ENCODE measurements at regions not wholly inside any gene's neighbourhood (a gene's known extent, or its start where the extent isn't known, plus 50 kb on each side); places are given as distances from the start of the nearest gene placed in this dataset.

DNA sequence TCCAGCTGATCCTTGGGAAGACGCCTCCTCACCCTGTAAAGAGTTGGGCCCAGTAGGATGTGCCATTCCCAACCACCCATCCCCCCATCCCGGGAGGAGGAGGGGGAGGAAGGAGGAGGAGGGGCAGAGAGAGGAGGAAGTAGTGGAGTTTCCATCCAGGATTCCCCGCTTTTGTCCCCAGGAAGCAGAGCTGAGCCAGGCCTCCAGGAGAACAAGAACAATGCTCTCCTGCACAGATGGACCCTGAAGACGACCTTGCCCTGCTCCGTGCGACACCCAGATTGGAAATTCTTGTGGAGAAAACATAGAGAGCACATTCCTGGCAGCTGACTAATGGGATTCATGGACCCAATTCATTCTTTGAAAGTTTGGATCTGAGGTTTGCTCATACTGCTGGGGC is 132.3 kb upstream of the CRY1 start:
- DNase-seq: no peak

- no peak for DNase-seq
Observed at GRCh38 chr12:107226126-107226525, 132.8 kb upstream of the CRY1 start.

GRCh38 chr12:107228076-107228475 is 134.7 kb upstream of the CRY1 start:
- no peak for DNase-seq

DNA sequence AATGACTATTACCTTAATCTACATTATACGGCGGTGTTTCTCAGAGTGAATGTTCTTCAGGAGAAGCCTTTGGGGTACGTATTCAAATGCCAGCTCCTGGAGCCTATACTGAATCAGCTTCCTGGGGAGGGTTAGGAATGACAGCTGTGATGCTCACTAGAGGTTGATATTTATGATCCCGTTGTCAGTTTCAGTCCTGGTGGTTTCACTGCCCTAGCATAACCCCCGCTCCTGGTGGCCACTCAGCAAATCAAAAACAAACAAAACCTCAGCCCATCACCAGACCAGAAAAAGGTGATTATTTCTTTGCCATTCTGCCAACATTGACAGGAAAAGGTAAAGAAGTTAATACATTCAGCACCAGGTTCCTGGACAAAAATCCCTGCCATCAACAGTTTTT is 136.5 kb upstream of the CRY1 start:
- DNase-seq: no peak

GRCh38 chr12:107231303-107231702 is 138.0 kb upstream of the CRY1 start:
- no peak for DNase-seq

DNA sequence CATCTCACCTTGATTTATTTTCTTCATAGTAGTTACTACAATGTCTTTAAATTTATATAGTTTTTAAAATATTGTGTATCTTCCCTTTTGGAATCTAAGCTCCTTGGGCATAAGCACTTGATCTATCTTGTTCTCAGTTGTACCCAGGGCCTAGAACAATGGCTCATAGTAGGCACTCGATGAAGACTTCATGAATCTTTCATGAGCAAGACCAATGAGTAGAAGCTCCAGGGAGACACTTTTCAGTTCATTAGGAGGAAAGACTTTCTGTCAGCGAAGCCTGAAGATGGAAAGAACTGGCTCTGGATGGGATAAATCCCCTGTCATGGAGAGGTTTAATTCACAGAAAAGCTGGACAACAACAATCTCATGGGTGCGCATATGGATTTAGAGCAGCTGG is 140.2 kb upstream of the CRY1 start:
- no peak for DNase-seq

DNA sequence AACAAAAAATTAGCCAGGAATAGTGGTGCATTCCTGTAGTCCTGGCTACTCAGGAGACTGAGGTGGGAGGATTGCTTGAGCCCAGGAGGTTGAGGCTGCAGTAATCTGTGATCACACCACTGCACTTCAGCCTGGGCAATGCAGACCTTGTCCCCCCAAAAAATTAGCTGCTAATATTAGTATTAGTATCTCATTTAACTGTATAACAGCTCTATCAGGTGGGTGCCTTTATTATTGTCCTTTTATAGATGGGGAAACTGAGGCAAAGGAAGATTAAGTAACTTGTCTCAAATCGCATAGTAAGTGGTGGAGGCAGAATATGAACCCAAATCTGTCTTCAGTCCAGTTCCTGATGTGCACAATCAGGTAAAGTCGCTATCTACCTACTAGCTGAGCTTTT is 142.3 kb upstream of the CRY1 start:
- no peak for DNase-seq

GRCh38 chr12:107236824-107237511 is 143.6 kb upstream of the CRY1 start:
- no peak for DNase-seq

- no peak for DNase-seq
Observed at GRCh38 chr12:107238296-107238695, 144.9 kb upstream of the CRY1 start.

DNA sequence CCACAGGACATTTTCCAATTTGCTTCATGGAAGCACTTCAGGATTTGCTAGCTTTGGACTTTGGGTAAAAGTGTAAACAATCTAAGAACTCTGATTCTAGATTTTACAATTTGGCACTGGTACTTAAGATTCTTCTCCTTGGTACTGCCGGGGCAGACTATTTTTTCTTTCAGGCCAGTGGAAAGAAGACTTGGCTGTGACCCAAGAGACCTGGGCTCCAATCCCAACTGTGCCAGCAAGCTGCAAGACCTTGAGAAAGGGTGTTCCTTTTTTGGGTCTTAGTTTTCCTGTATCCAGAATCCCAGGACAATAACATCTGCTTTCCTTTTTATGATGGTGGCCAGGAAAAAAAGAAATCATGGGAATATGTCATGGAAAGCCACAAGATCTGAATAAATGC is 148.1 kb upstream of the CRY1 start:
- DNase-seq: no peak

GRCh38 chr12:107242189-107242588 is 148.8 kb upstream of the CRY1 start:
- DNase-seq: no peak

DNA sequence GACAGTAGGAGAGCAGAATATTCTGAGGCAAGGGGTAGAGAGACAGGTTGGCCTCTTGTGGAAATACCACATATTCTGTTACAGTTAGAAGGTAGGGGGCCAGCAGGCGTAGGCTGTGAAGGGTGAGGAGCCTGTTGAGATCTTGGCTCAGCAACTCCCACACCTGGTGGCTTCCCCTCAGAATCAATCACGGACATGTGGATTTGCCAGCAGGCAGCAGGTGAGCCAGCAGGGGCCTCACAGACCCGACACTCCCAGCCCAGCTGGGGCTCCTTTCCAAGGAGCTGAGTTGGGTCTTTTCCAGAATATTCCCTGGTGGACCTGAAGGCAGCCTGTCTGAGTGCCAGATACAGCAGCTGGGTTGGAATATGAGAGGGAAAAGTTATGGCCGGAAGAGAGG is 150.0 kb upstream of the CRY1 start:
- no peak for DNase-seq

- no peak for DNase-seq
Observed at GRCh38 chr12:107244584-107244983, 151.2 kb upstream of the CRY1 start.

GRCh38 chr12:107247650-107248049 is 154.3 kb upstream of the CRY1 start:
- DNase-seq: no peak

DNA sequence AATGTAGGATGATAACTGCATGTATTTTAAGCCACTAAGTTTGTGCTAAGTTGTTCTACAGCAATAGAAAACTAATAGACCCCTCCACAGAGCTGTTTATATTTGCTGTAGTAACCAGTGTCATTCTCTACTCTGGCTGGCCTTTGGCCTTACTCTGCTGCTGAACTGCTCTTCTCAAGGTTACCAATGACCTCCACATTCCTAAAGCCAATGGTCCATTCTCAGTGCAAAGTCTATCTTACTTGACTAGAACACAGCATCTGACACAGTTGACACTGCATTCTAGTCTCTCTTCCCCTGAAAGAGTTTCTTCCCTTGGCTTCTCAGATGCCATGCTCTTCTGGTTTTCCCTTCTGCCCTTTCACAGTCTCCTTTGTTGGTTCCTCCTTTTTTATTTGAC is 154.8 kb upstream of the CRY1 start:
- DNase-seq: no peak

GRCh38 chr12:107251288-107251687 is 157.9 kb upstream of the CRY1 start:
- no peak for DNase-seq

GRCh38 chr12:107253361-107253760 is 160.0 kb upstream of the CRY1 start:
- DNase-seq: no peak

DNA sequence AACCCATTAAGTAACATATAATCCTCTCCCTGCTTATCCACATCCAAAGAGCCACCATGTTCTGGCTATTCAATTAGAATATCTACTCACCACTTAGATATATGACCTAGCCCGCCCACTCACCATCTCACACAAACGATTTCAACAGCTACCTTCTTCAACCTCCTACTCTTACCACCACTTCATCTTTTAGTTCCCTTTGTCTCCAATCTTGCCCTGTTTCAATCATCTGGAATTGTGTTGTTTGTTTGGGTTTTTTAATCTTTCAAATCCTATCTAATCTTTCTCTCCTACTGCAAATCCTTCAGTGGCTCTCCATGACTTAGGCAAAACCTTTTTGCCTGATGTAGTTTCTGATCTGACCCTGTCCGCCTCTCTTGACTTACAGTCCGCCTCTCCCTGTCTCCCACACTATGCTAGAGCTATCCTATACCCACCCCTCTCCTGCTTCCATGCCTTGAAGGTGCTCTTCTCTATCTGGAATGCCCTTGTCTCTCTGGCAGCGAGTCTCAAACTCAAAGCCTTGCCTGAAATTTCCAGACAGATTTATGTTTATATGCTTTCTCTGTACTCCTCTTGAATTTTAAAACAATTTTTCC is 161.0 kb upstream of the CRY1 start:
- no peak for DNase-seq

DNA sequence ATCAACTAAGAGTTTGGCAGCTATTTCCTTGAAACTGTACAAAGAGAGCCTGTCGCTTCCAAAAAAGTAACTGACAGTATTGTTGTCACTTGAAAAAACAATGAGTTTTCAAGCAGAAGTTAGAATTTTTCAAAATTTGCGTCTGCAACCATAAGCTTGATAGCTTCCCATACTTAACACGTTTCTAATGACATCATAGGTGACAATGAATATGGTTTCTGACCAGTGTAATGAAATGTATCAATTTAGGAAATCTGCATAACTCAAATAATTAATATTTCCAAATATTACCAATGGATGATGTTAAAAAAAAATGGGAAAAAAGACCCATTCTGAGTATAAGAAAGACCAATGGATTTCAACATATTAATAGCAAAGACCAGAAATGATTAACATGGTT is 165.4 kb upstream of the CRY1 start:
- DNase-seq: no peak

DNA sequence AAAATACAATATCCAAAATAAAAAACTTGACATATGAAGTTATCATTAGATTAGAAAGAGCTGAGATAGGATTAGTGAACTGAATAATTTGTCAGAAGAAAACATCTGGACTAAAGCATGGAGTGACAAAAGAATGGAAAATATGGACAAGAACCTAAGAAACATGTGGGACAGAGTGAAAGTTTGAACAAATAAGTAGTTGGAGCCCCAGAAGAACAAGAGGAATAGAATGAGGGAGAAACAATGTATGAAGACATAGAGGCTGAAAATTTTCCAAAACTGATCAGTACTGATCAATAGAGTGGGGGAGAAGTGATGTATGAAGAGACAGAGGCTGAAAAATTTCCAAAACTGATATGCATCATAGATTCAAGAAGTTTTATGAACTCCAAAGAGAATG is 170.6 kb upstream of the CRY1 start:
- DNase-seq: no peak

DNA sequence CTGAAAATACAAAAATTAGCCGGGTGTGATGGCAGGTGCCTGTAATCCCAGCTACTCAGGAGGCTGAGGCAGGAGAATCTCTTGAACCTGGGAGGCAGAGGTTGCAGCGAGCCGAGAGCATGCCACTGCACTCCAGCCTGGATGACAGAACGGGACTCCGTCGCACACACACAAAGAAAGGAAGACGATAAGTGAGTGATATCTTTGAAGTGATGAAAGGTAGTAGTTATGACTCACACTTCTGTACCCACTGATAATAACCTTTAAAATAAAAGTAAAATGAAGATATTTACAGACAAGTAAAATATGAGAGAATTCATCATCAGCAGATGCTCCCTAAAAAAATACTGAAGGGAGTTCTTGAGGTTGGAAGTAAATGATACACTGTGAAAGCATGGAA is 171.3 kb upstream of the CRY1 start:
- no peak for DNase-seq

DNA sequence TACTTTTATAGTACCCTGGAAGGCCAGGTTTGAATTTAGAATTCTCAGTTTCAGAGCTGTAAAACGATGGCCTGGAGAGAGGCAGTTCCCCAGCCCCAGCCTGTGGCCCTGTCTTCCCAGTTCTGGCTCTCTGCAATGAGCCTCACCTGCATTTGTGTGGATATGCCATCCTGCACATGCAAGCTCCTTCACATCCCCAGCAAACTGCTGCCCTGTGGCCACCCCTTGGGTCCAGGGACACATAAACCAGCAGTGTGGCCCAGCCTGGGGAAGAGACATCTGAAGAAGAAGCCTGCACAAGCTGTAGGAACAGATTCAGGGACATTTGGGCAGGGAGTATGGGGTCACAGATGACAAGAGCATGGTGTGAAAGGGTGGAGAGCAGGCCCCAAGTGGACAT is 174.3 kb upstream of the CRY1 start:
- no peak for DNase-seq

GRCh38 chr12:107271523-107271922 is 178.2 kb upstream of the CRY1 start:
- DNase-seq: no peak

DNA sequence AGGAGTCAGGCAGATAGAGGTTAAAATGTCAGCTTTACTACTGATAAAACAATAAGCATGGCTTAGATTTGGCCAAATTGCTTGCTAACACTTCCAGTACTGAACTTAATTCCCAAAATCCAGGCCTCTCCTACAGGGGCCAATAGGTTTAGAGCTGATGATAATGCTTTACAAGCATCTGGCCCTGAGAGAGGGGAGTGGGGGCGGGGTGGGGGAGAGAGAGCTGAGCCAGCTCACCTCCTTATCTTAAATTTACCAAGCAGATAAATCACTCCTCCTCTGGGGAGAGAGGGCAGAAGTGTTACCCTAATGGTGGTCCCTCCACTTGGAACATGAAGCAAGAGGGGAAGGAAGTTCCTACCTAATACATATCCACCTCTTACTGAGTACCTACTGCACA is 182.2 kb upstream of the CRY1 start:
- DNase-seq: no peak

DNA sequence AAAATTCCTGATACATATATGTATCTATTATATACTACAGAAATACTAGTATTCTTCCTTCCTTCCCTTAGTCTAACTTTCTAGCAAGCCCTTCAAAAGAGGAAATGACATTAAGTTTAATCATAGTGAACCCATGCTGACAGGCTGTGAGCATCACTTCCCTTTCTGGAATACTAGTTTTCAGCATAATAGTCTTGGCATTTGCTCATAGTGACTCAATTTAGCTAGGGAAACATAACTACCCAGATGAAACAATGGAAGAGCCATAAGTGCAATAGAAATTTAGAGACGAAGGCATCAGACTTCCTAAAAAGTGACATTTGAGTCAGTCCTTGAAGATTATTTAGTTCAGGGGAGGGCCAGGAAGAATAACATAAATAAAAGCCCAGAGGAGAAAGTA is 184.5 kb upstream of the CRY1 start:
- DNase-seq: peak; percentile 0
